GM12864 (cell line): ENCODE measurements at regions not wholly inside any gene's neighbourhood (a gene's known extent, or its start where the extent isn't known, plus 50 kb on each side); places are given as distances from the start of the nearest gene placed in this dataset.

Experiments
- DNase-seq: peaks from one replicate; pipeline ENCODE4 v3.0.0-alpha.2; 2011; ENCODE audit warnings: low read depth
- H3K4me3 ChIP-seq: 2 replicates; pipeline ENCODE4 v1.5.1; 2011; ENCODE audit warnings: mild to moderate bottlenecking, low read depth, low read length, control low read depth
- TF ChIP-seq, protein P1 (sequence below): IDR thresholded peaks from 2 replicates; pipeline ENCODE4 v1.5.1; 2011; ENCODE audit warnings: low read depth, mild to moderate bottlenecking, moderate library complexity, low read length, control low read depth, inconsistent platforms; ENCODE audit errors: missing control alignments

DNA sequence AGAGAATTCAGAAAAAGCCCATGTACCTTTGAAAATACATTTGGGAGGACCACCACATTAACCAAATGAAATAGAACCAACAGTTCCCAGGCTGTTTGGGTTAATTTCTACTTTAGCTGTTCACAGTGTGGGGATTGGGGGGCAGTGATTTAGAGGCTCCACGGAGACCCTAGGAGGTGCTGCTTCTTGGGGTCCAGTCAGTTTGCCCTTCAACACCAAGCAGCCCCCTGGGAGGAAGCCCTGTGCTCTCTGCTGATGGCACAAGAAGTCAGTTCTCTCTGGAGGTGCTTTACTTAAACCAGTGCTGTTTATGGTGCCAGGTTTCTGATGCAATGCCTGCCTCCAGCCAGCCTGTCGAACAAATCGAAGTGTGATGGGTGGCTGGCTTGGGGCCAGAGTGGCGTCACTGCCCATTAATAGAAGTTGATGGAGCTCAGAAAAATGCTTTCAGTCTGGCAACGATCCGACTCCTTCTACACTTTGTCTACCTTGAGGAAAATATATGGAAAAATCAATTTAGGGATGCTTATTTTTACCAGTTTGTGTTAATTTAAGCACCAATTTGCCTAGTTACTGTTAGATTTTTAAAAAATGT lies 134.0 kb downstream of the SNX18 start:
- H3K4me3 ChIP-seq: no peak overlapping the region
- TF ChIP-seq, protein P1, sequence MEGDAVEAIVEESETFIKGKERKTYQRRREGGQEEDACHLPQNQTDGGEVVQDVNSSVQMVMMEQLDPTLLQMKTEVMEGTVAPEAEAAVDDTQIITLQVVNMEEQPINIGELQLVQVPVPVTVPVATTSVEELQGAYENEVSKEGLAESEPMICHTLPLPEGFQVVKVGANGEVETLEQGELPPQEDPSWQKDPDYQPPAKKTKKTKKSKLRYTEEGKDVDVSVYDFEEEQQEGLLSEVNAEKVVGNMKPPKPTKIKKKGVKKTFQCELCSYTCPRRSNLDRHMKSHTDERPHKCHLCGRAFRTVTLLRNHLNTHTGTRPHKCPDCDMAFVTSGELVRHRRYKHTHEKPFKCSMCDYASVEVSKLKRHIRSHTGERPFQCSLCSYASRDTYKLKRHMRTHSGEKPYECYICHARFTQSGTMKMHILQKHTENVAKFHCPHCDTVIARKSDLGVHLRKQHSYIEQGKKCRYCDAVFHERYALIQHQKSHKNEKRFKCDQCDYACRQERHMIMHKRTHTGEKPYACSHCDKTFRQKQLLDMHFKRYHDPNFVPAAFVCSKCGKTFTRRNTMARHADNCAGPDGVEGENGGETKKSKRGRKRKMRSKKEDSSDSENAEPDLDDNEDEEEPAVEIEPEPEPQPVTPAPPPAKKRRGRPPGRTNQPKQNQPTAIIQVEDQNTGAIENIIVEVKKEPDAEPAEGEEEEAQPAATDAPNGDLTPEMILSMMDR: no peak
- DNase-seq: no peak

DNA sequence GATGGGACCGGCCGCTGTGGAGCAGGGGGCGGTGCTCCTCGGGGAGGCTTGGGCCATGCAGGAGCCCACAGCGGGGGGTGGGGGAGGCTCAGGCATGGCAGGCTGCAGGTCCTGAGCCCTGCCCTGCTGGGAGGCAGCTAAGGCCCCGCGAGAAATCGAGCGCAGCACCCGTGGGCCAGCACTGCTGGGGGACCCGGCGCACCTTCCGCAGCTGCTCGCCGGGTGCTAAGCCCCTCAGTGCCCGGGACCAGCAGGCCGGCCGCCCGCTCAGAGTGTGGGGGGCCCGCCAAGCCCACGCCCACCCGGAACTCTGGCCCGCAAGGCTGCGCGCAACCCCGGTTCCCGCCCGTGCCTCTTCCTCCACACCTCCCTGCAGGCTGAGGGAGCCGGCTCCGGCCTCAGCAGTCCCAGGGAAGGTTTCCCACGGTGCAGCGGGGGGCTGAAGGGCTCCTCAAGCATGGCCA lies 131.5 kb downstream of the SNX18 start:
- no peak overlapping the region for H3K4me3 ChIP-seq
- DNase-seq: no peak
- TF ChIP-seq, protein P1: no peak

DNA sequence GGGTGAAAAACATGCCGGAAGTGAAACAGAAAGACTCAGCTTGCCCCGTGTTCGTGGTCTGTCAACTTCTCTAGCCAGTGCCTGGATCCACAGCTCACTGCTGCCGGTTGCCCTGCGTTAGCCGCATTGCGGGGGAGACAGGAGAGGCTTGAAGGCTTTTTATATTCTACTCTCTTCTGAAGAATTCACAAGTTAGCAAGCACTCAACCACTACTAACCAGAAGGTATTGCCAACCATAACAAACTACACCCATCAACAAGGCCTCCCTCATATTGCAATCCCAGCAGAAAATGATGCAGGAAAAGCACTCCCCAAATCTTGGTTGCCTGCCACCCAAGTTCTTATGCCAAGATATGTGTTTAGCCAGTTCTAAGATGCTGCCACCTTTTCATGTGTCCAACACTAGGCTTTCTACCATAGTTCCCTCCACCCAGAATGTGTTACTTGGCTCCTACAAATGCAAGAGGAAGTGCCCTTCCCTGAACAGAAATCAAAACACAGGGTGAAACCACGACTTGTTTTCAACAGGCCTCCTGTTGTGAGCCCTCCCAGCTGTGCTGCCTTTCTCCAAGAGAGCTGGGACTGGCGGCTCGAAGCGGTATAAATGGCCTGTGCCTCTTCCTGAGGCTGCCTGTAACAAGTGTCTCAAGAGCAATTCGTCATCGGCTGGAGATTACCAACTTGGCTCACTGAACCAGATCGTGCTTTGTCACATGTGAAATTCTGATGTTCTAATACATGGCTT lies 129.0 kb downstream of the SNX18 start:
- TF ChIP-seq, protein P1: no peak
- DNase-seq: peak; percentile 77
- H3K4me3 ChIP-seq: no peak overlapping the region

GRCh38 chr5:54645882-54646355 lies 128.4 kb downstream of the SNX18 start:
- TF ChIP-seq, protein P1: no peak
- H3K4me3 ChIP-seq: no peak overlapping the region

DNA sequence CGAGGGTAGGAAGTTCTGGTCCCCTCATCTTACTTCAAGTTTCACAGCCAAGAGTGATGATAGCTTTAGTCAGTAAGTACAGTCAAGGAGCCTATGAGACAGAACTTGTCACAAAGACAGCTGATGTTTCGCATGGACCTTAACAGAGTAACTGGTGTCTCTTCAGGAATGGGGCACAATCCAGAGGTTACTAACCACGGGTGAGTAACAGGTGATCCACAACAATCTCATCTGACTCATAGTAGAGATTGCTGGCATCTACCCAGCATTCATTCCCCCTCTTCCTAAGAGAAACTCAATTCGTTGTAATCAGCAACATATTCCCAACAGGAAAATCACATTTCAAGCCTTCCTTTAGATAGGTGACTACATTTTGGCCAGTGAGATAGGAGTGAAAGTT lies 126.7 kb downstream of the SNX18 start:
- no peak for DNase-seq
- TF ChIP-seq, protein P1: no peak
- no peak overlapping the region for H3K4me3 ChIP-seq

More at GRCh38 chr5:54645882-54646355, 128.4 kb downstream of the SNX18 start:
- DNase-seq: no peak

GRCh38 chr5:54643685-54644106 lies 126.1 kb downstream of the SNX18 start:
- TF ChIP-seq, protein P1: no peak
- no peak overlapping the region for H3K4me3 ChIP-seq
- no peak for DNase-seq

GRCh38 chr5:54639621-54640020 lies 122.1 kb downstream of the SNX18 start:
- TF ChIP-seq, protein P1: no peak
- DNase-seq: no peak
- H3K4me3 ChIP-seq: no peak overlapping the region
